ENCODE measurements at regions not wholly inside any gene's neighbourhood (a gene's known extent, or its start where the extent isn't known, plus 50 kb on each side); places are given as distances from the start of the nearest gene placed in this dataset.

DNA sequence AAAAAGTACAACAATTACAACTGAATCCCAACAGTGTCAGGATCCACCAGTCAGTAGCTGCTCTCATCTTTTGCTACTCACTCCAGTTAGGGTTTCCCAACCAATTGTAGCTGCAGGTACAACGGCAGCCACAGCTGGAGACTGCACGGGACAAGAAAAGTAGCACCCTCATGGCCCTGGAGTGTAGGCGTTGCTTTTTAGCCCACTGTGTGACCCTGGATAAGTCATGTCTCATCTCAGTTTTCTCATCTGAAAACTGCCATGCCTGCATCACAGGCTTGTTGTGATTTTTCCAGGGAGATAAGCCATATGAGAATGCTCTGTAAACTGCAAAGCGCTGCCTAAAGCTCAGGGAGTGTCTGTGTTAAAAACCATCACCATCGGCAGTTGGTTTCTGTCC is 535.6 kb upstream of the IL12A start:
- no peak for DNase-seq
- Histone ChIP-seq H3K9me3 (no peaks in the 10 kb centered on the region), H3K4me1 (peaks cover 0 to 4% (median 0%) of the 10 kb centered on the region in 4 donors), H3K36me3 (no peaks in the 10 kb centered on the region), H3K27ac (no peak overlapping the region), H3K27me3 (no peaks in the 10 kb centered on the region), H3K4me3 (no peak overlapping the region)
- TF ChIP-seq CTCF (IDR thresholded peaks at IDR 0.05) = no peak
- intact Hi-C loops (cut with DNase I; ENCODE audit: low total_unique reads) = no loop called here

- Histone ChIP-seq H3K9me3 (no peaks in the 10 kb centered on the region), H3K4me1 (peaks cover 0 to 8% (median 0%) of the 10 kb centered on the region in 4 donors), H3K36me3 (no peaks in the 10 kb centered on the region), H3K27me3 (no peaks in the 10 kb centered on the region), H3K4me3 (no peak overlapping the region), H3K27ac (no peak overlapping the region)
- DNase-seq = no peak
- no peak for TF ChIP-seq CTCF (IDR thresholded peaks at IDR 0.05)
- intact Hi-C loops (cut with DNase I; ENCODE audit: low total_unique reads) = no loop called here
Measured at GRCh38 chr3:159453945-159454344, 534.7 kb upstream of the IL12A start.

GRCh38 chr3:159455741-159456181 is 532.9 kb upstream of the IL12A start:
- Histone ChIP-seq H3K4me1 (peaks cover 0 to 8% (median 0%) of the 10 kb centered on the region in 4 donors), H3K4me3 (no peak overlapping the region), H3K27ac (no peak overlapping the region), H3K27me3 (no peaks in the 10 kb centered on the region), H3K36me3 (no peaks in the 10 kb centered on the region), H3K9me3 (no peaks in the 10 kb centered on the region)
- intact Hi-C loops (cut with DNase I; ENCODE audit: low total_unique reads) = no loop called here
- DNase-seq = no peak
- no peak for TF ChIP-seq CTCF (IDR thresholded peaks at IDR 0.05)

GRCh38 chr3:159458010-159458409 is 530.6 kb upstream of the IL12A start:
- H3K36me3 ChIP-seq = no peaks in the 10 kb centered on the region
- peaks cover 0 to 8% (median 0%) of the 10 kb centered on the region in 4 donors for H3K4me1 ChIP-seq
- no peak overlapping the region for H3K27ac ChIP-seq
- DNase-seq = no peak
- no peak for TF ChIP-seq CTCF (IDR thresholded peaks at IDR 0.05)
- no peaks in the 10 kb centered on the region for H3K9me3 ChIP-seq
- H3K4me3 ChIP-seq = no peak overlapping the region
- H3K27me3 ChIP-seq = no peaks in the 10 kb centered on the region
- intact Hi-C loops (cut with DNase I; ENCODE audit: low total_unique reads) = no loop called here

GRCh38 chr3:159458982-159459381 is 529.7 kb upstream of the IL12A start:
- Histone ChIP-seq H3K27ac (no peak overlapping the region), H3K4me3 (no peak overlapping the region), H3K36me3 (no peaks in the 10 kb centered on the region), H3K9me3 (no peaks in the 10 kb centered on the region), H3K4me1 (peaks cover 0 to 8% (median 0%) of the 10 kb centered on the region in 4 donors), H3K27me3 (no peaks in the 10 kb centered on the region)
- no peak for DNase-seq
- intact Hi-C loops (cut with DNase I; ENCODE audit: low total_unique reads) = no loop called here
- TF ChIP-seq CTCF (IDR thresholded peaks at IDR 0.05) = no peak

GRCh38 chr3:159472611-159473010 is 516.0 kb upstream of the IL12A start:
- Histone ChIP-seq H3K27ac (no peak overlapping the region), H3K36me3 (no peaks in the 10 kb centered on the region), H3K4me1 (no peaks in the 10 kb centered on the region), H3K9me3 (no peaks in the 10 kb centered on the region), H3K4me3 (no peak overlapping the region), H3K27me3 (no peaks in the 10 kb centered on the region)
- no peak for DNase-seq
- intact Hi-C loops (cut with DNase I; ENCODE audit: low total_unique reads) = no loop called here
- TF ChIP-seq CTCF (IDR thresholded peaks at IDR 0.05) = no peak
